Kidney (tissue), 13 donors: ENCODE measurements at regions not wholly inside any gene's neighbourhood (a gene's known extent, or its start where the extent isn't known, plus 50 kb on each side); places are given as distances from the start of the nearest gene placed in this dataset.

Experiments
- DNase-seq, 5 donors: peaks; one replicate each; pipeline ENCODE4 v3.0.0-alpha.2; 2013 to 2020
- FAIRE-seq: peaks from 2 replicates; lab custom pipeline; 2012; peaks lifted over from hg19 to GRCh38; lab: Jason Lieb, UNC
- H3K27ac ChIP-seq, 2 donors: one replicate each; pipeline ENCODE4 v1.7.0; 2013; ENCODE audit warnings: low read depth in 2 of 2, low read length in 2 of 2, inconsistent platforms in 1 of 2
- H3K27me3 ChIP-seq: one replicate; pipeline ENCODE4 v1.7.1; 2013; ENCODE audit warnings: low read length, inconsistent platforms; ENCODE audit not compliant: control insufficient read depth, insufficient read depth
- H3K36me3 ChIP-seq, 3 donors: one replicate each; pipeline versions ENCODE4 v1.7.0 to v1.7.1; 2013; ENCODE audit warnings: low read length in 3 of 3, control low read depth in 1 of 3, inconsistent platforms in 1 of 3; ENCODE audit not compliant: insufficient read depth in 3 of 3, control insufficient read depth in 2 of 3
- H3K4me1 ChIP-seq, 3 donors: one replicate each; pipeline versions ENCODE4 v1.7.0 to v1.7.1; 2013; ENCODE audit warnings: low read length in 3 of 3, inconsistent platforms in 1 of 3, low read depth in 1 of 3; ENCODE audit not compliant: control insufficient read depth in 2 of 3, insufficient read depth in 2 of 3
- H3K4me3 ChIP-seq, 3 donors: one replicate each; pipeline versions ENCODE4 v1.7.0 to v1.8.1; 2013; ENCODE audit warnings: low read length in 3 of 3, control low read depth in 1 of 3, inconsistent platforms in 1 of 3
- H3K9ac ChIP-seq, 3 donors: one replicate each; pipeline versions ENCODE4 v1.7.0 to v1.7.1; 2013; ENCODE audit warnings: low read length in 3 of 3, control low read depth in 1 of 3, inconsistent platforms in 1 of 3
- H3K9me3 ChIP-seq, 3 donors: one replicate each; pipeline versions ENCODE4 v1.7.0 to v1.7.1; 2013; ENCODE audit warnings: low read length in 3 of 3, control low read depth in 1 of 3, inconsistent platforms in 1 of 3; ENCODE audit not compliant: control insufficient read depth in 2 of 3, insufficient read depth in 1 of 3
- CTCF ChIP-seq: IDR thresholded peaks from 3 replicates; pipeline ENCODE4 v1.5.1; 2012; ENCODE audit warnings: mild to moderate bottlenecking, moderate library complexity, borderline replicate concordance; ENCODE audit not compliant: insufficient read depth; ENCODE audit errors: extremely low read depth
- intact Hi-C: fragments of 100-400 bp; cut with DNase I; formaldehyde crosslinking; loops from one replicate; pipeline ENCODE4 v1.11.1; 2022
- donor health status: control.
- donor health status: control.
- donor health status: control.
- donor health status: control.
- donor health status: control.
- donor health status: DM: yes; HTN: yes; CAD: no.
- donor health status: Normal renal cell carcinoma (clear cell type).

GRCh38 chr22:49078076-49078710 lies 749.5 kb downstream of the BRD1 start:
- no peaks in the 10 kb centered on the region for H3K4me1 ChIP-seq
- peak in 1 of 5 donors; percentile 49 for DNase-seq
- no peak overlapping the region for H3K9ac ChIP-seq
- H3K36me3 ChIP-seq, result no peaks in the 10 kb centered on the region
- H3K27ac ChIP-seq, result no peak overlapping the region
- intact Hi-C loops, result no loop called here
- FAIRE-seq, result no peak
- no peaks in the 10 kb centered on the region for H3K27me3 ChIP-seq
- H3K9me3 ChIP-seq, result peaks cover 0 to 2% (median 0%) of the 10 kb centered on the region in 3 donors
- no peak overlapping the region for H3K4me3 ChIP-seq
- TF ChIP-seq CTCF, result no peak

GRCh38 chr22:49077586-49077985 lies 750.1 kb downstream of the BRD1 start:
- Histone ChIP-seq H3K9ac (no peak overlapping the region), H3K9me3 (peaks cover 0 to 2% (median 0%) of the 10 kb centered on the region in 3 donors), H3K4me1 (no peaks in the 10 kb centered on the region), H3K4me3 (no peak overlapping the region), H3K36me3 (no peaks in the 10 kb centered on the region), H3K27me3 (no peaks in the 10 kb centered on the region), H3K27ac (no peak overlapping the region)
- no peak for FAIRE-seq
- TF ChIP-seq CTCF, result no peak
- intact Hi-C loops, result no loop called here
- DNase-seq, result peak in 2 of 5 donors; percentile 28 to 60

- DNase-seq, result peak in 2 of 5 donors; percentile 18 to 53
- Histone ChIP-seq H3K9ac (no peak overlapping the region), H3K27ac (no peak overlapping the region), H3K4me3 (no peak overlapping the region), H3K36me3 (no peaks in the 10 kb centered on the region), H3K4me1 (no peaks in the 10 kb centered on the region), H3K9me3 (peaks cover 0 to 2% (median 0%) of the 10 kb centered on the region in 3 donors), H3K27me3 (no peaks in the 10 kb centered on the region)
- intact Hi-C loops, result no loop called here
- TF ChIP-seq CTCF, result no peak
- no peak for FAIRE-seq
Observed at GRCh38 chr22:49077036-49077393, 750.7 kb downstream of the BRD1 start.
